ENCODE measurements at regions not wholly inside any gene's neighbourhood (a gene's known extent, or its start where the extent isn't known, plus 50 kb on each side); places are given as distances from the start of the nearest gene placed in this dataset.

DNA sequence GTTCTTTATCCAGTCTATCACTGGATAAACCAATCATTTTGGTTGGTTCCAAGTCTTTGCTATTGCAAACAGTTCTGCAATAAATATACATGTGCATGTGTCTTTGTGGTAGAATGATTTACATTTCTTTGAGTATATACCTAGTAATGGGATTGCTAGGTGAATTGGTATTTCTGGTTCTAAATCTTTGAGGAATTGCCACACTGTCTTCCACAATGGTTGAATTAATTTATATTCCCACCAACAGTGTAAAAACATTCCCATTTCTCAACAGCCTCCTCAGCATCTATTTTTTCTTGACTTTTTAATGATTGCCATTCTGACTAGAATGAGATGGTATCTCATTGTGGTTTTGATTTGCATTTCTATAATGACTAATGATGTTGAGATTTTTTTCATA, 791.7 kb upstream of the AGA start:
- H3K4me3 ChIP-seq (ENCODE audit: insufficient read length, low read depth): no peak overlapping the region
- no peaks in the 10 kb centered on the region for H3K36me3 ChIP-seq (ENCODE audit: insufficient read depth, insufficient read length, low read length)
- no peaks in the 10 kb centered on the region for H3K9me3 ChIP-seq (ENCODE audit: insufficient read depth, low read length)
- H3K27me3 ChIP-seq (ENCODE audit: insufficient read depth, insufficient read length): no peaks in the 10 kb centered on the region
- no peak for DNase-seq (ENCODE audit: low read depth, low spot score)
- no peak for TF ChIP-seq YY1 (IDR thresholded peaks at IDR 0.05; ENCODE audit: insufficient read depth, insufficient read length)
- no peak for TF ChIP-seq ZNF274 (IDR thresholded peaks at IDR 0.05; ENCODE audit: low read depth, low read length)
- no peak for TF ChIP-seq SUZ12 (IDR thresholded peaks at IDR 0.05; ENCODE audit: extremely low read depth, insufficient read depth, insufficient read length)
- H3K9ac ChIP-seq (ENCODE audit: insufficient read length, low read depth): no peak overlapping the region
- no peaks in the 10 kb centered on the region for H3K4me1 ChIP-seq (ENCODE audit: insufficient read depth, insufficient read length)

DNA sequence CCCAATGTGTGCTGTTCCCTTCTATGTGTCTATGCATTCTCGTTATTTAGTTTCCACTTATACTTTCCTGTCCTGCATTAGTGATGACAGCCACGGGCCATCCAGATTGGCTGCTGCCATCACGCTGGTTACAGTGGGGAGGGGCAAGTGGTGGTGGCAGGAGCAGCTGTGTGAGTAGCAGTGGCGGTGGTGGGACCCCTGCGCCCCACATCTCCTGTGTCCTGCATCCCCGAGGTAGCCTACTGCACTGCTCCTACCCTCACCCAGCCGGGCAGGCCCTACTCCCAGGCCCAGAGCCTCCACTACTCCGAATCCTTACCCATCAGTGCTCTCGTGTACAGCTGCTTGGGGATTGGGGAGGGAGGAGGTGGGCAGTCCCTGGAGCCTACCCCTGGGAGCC, 798.7 kb upstream of the AGA start:
- no peaks in the 10 kb centered on the region; the same call in 1 of the 2 replicates for H3K9me3 ChIP-seq (ENCODE audit: insufficient read depth, low read length)
- TF ChIP-seq ZNF274 (IDR thresholded peaks at IDR 0.05; ENCODE audit: low read depth, low read length): no peak
- TF ChIP-seq YY1 (IDR thresholded peaks at IDR 0.05; ENCODE audit: insufficient read depth, insufficient read length): no peak
- no peak for TF ChIP-seq SUZ12 (IDR thresholded peaks at IDR 0.05; ENCODE audit: extremely low read depth, insufficient read depth, insufficient read length)
- H3K4me1 ChIP-seq (ENCODE audit: insufficient read depth, insufficient read length): no peaks in the 10 kb centered on the region
- no peaks in the 10 kb centered on the region for H3K36me3 ChIP-seq (ENCODE audit: insufficient read depth, insufficient read length, low read length)
- no peak overlapping the region for H3K4me3 ChIP-seq (ENCODE audit: insufficient read length, low read depth)
- no peak for DNase-seq (ENCODE audit: low read depth, low spot score)
- no peak overlapping the region for H3K9ac ChIP-seq (ENCODE audit: insufficient read length, low read depth)
- H3K27me3 ChIP-seq (ENCODE audit: insufficient read depth, insufficient read length): no peaks in the 10 kb centered on the region

DNA sequence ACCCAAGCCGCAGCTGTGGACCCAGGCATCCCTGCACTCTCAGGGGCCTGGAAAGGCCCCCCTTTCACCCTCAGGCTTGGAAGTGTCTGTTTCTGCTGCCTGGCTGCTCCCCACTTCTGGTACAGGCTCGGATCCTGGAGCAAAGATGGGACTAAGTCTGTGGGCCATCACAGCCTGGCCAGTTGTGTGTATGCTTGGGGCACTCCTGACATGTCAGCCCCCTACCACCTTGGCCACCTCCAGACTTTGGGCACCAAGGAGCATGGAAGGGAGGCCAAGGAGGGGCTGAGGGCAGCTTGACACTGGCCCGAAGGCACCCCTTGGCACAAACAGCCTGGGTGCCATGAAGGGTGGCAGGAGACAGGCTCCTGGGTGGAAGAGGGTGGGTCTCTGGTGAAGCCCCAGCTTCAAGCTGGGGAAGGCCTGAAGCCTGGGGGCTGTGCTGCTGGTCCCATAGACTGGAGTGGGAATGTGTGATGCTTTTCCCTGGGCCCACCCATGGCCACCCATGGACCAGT, 799.4 kb upstream of the AGA start:
- Histone ChIP-seq H3K9ac (ENCODE audit: insufficient read length, low read depth) (no peak overlapping the region), H3K4me1 (ENCODE audit: insufficient read depth, insufficient read length) (no peaks in the 10 kb centered on the region), H3K36me3 (ENCODE audit: insufficient read depth, insufficient read length, low read length) (no peaks in the 10 kb centered on the region), H3K9me3 (ENCODE audit: insufficient read depth, low read length) (no peaks in the 10 kb centered on the region; the same call in 1 of the 2 replicates), H3K27me3 (ENCODE audit: insufficient read depth, insufficient read length) (no peaks in the 10 kb centered on the region), H3K4me3 (ENCODE audit: insufficient read length, low read depth) (no peak overlapping the region)
- no peak for TF ChIP-seq YY1 (IDR thresholded peaks at IDR 0.05; ENCODE audit: insufficient read depth, insufficient read length)
- TF ChIP-seq SUZ12 (IDR thresholded peaks at IDR 0.05; ENCODE audit: extremely low read depth, insufficient read depth, insufficient read length): no peak
- TF ChIP-seq ZNF274 (IDR thresholded peaks at IDR 0.05; ENCODE audit: low read depth, low read length): no peak
- no peak for DNase-seq (ENCODE audit: low read depth, low spot score)

DNA sequence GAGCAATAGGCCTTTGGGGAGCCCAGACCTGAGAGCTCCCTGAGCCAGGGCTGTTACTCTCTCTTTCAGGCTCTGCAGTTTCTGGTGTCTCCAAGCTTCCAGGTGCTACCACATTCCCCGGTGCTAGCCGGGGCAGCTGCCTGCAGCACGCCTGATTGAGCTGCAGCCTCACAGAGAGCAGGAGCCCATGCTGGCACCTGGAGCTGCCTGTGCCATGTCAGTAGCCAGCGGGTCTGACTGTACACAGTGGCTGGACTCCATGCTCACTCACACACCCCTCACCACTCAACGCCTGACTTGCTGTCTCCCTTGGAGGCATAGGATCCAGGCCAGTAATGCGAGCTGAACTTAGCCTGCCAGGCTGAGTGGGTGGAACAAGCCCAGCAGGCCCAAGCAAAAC, 800.4 kb upstream of the AGA start:
- H3K27me3 ChIP-seq (ENCODE audit: insufficient read depth, insufficient read length): no peaks in the 10 kb centered on the region
- H3K4me3 ChIP-seq (ENCODE audit: insufficient read length, low read depth): no peak overlapping the region
- H3K36me3 ChIP-seq (ENCODE audit: insufficient read depth, insufficient read length, low read length): no peaks in the 10 kb centered on the region
- no peak for DNase-seq (ENCODE audit: low read depth, low spot score)
- no peaks in the 10 kb centered on the region; the same call in 1 of the 2 replicates for H3K9me3 ChIP-seq (ENCODE audit: insufficient read depth, low read length)
- H3K4me1 ChIP-seq (ENCODE audit: insufficient read depth, insufficient read length): no peaks in the 10 kb centered on the region
- H3K9ac ChIP-seq (ENCODE audit: insufficient read length, low read depth): no peak overlapping the region
- TF ChIP-seq ZNF274 (IDR thresholded peaks at IDR 0.05; ENCODE audit: low read depth, low read length): no peak
- TF ChIP-seq YY1 (IDR thresholded peaks at IDR 0.05; ENCODE audit: insufficient read depth, insufficient read length): no peak
- TF ChIP-seq SUZ12 (IDR thresholded peaks at IDR 0.05; ENCODE audit: extremely low read depth, insufficient read depth, insufficient read length): no peak

DNA sequence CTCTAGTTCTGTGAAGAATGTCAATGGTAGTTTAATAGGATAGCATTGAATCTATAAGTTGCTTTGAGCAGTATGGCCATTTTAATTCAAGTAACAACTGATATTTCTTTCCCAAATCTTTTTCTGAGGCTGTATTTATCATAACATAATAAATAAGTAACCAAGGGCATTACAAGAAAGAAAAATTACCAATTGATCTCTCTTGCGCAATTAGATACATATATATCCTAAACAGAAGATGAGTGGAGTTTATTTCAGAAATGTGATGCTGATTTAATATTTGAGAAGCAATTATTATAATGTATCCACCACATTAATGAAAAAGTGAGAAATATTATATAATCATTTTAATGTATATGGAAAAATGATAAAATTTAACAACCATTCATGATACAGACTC, 802.5 kb upstream of the AGA start:
- Histone ChIP-seq H3K9me3 (ENCODE audit: insufficient read depth, low read length) (no peaks in the 10 kb centered on the region; the same call in 1 of the 2 replicates), H3K27me3 (ENCODE audit: insufficient read depth, insufficient read length) (no peaks in the 10 kb centered on the region), H3K4me1 (ENCODE audit: insufficient read depth, insufficient read length) (no peaks in the 10 kb centered on the region), H3K9ac (ENCODE audit: insufficient read length, low read depth) (no peak overlapping the region), H3K36me3 (ENCODE audit: insufficient read depth, insufficient read length, low read length) (no peaks in the 10 kb centered on the region), H3K4me3 (ENCODE audit: insufficient read length, low read depth) (no peak overlapping the region)
- TF ChIP-seq SUZ12 (IDR thresholded peaks at IDR 0.05; ENCODE audit: extremely low read depth, insufficient read depth, insufficient read length) (no peak), ZNF274 (IDR thresholded peaks at IDR 0.05; ENCODE audit: low read depth, low read length) (no peak), YY1 (IDR thresholded peaks at IDR 0.05; ENCODE audit: insufficient read depth, insufficient read length) (no peak)
- DNase-seq (ENCODE audit: low read depth, low spot score): no peak

DNA sequence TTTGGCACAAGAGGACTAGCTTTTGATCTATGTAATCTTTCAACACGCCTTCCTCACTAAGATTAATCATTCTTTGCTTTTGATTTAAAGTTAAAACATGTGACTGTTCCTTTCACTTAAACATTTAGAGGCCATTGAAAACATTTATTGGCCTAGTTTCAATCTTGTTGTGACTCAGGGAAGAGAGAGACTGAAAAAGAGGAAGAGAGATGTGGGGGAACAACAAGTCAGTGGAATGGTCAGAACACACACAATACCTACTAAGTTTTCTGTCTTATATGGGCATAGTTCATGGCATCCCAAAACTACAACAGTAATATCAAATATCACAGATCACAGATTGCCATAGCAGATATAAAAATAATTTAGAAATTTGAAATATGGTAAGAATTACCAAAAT, 812.9 kb upstream of the AGA start:
- Histone ChIP-seq H3K4me1 (ENCODE audit: insufficient read depth, insufficient read length) (no peaks in the 10 kb centered on the region), H3K9ac (ENCODE audit: insufficient read length, low read depth) (no peak overlapping the region), H3K27me3 (ENCODE audit: insufficient read depth, insufficient read length) (no peaks in the 10 kb centered on the region), H3K36me3 (ENCODE audit: insufficient read depth, insufficient read length, low read length) (no peaks in the 10 kb centered on the region), H3K9me3 (ENCODE audit: insufficient read depth, low read length) (no peaks in the 10 kb centered on the region), H3K4me3 (ENCODE audit: insufficient read length, low read depth) (no peak overlapping the region)
- TF ChIP-seq SUZ12 (IDR thresholded peaks at IDR 0.05; ENCODE audit: extremely low read depth, insufficient read depth, insufficient read length) (no peak), ZNF274 (IDR thresholded peaks at IDR 0.05; ENCODE audit: low read depth, low read length) (no peak), YY1 (IDR thresholded peaks at IDR 0.05; ENCODE audit: insufficient read depth, insufficient read length) (no peak)
- DNase-seq (ENCODE audit: low read depth, low spot score): no peak

DNA sequence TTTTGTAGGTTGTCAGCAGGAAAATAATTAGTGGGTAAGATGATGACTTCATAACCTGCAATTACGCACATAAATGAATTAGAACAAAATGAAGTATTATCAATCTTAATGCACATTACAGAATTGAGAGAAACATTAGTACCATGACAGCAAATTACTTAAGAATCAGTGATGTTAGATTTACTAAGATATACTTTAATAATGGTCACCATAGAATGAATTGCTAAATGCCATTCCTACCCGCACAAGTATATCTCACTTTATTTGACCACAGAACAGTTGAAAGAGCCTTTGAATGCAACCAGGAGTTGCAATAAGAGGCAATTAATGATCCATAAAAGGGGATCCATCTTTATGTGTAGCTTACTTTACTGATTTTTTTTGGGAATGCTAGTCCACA, 816.4 kb upstream of the AGA start:
- no peak for DNase-seq (ENCODE audit: low read depth, low spot score)
- Histone ChIP-seq H3K4me1 (ENCODE audit: insufficient read depth, insufficient read length) (no peaks in the 10 kb centered on the region), H3K4me3 (ENCODE audit: insufficient read length, low read depth) (no peak overlapping the region), H3K9ac (ENCODE audit: insufficient read length, low read depth) (no peak overlapping the region), H3K9me3 (ENCODE audit: insufficient read depth, low read length) (no peaks in the 10 kb centered on the region), H3K36me3 (ENCODE audit: insufficient read depth, insufficient read length, low read length) (no peaks in the 10 kb centered on the region), H3K27me3 (ENCODE audit: insufficient read depth, insufficient read length) (no peaks in the 10 kb centered on the region)
- TF ChIP-seq SUZ12 (IDR thresholded peaks at IDR 0.05; ENCODE audit: extremely low read depth, insufficient read depth, insufficient read length) (no peak), ZNF274 (IDR thresholded peaks at IDR 0.05; ENCODE audit: low read depth, low read length) (no peak), YY1 (IDR thresholded peaks at IDR 0.05; ENCODE audit: insufficient read depth, insufficient read length) (no peak)

All from NT2/D1 (cell line).